ENCODE measurements at regions not wholly inside any gene's neighbourhood (a gene's known extent, or its start where the extent isn't known, plus 50 kb on each side); places are given as distances from the start of the nearest gene placed in this dataset.

GRCh38 chr3:162774613-162775100 is 1278.0 kb downstream of the OTOL1 start (continued):
- TF ChIP-seq ZNF140 (CRISPR knock-in tag; IDR thresholded peaks at IDR 0.05) (no peak), KAT2B (IDR thresholded peaks at IDR 0.05; ENCODE audit: low read depth, low read length) (no peak), RBFOX2 (IDR thresholded peaks at IDR 0.05; ENCODE audit: low read depth, low read length) (no peak), KAT8 (IDR thresholded peaks at IDR 0.05; ENCODE audit: low read depth) (no peak)

- 15% methylated on average over 3 of the region's 3 CpGs for WGBS (ENCODE audit: insufficient coverage, low coverage, missing lambda C conversion rate)
- H4K20me1 ChIP-seq (replicated peaks; ENCODE audit: control insufficient read depth, insufficient read depth, low read length): no peaks in the 10 kb centered on the region
- H3K79me2 ChIP-seq (ENCODE audit: control insufficient read depth, insufficient read depth, low read length): no peaks in the 10 kb centered on the region
- DNase-seq (ENCODE audit: extremely low read depth in 1 of 4, low spot score in 3 of 4) (no peak), FAIRE-seq (no peak), ATAC-seq (no peak)
- TF ChIP-seq RFX7 (CRISPR knock-in tag; IDR thresholded peaks at IDR 0.05) (no peak), MYC (IDR thresholded peaks at IDR 0.05; ENCODE audit: low read depth, low read length) (no peak), MYC (CRISPR knock-in tag; IDR thresholded peaks at IDR 0.05; ENCODE audit: borderline replicate concordance, low read depth) (no peak), YBX1 (IDR thresholded peaks at IDR 0.05) (no peak), U2AF1 (optimal IDR thresholded peaks at IDR 0.05; ENCODE audit: low read depth, low read length) (no peak), ZNF274 (IDR thresholded peaks at IDR 0.05; ENCODE audit: borderline replicate concordance, low read depth, low read length) (no peak), ZNF384 (IDR thresholded peaks at IDR 0.05; ENCODE audit: low read depth, low read length) (no peak), CREBBP (IDR thresholded peaks at IDR 0.05; ENCODE audit: low read depth, low read length) (no peak), PTBP1 (IDR thresholded peaks at IDR 0.05; ENCODE audit: low read depth, low read length) (no peak)
- H3K27me3 ChIP-seq (ENCODE audit: control insufficient read depth in 2 of 2, insufficient read depth in 2 of 2, low read length in 2 of 2): no peaks in the 10 kb centered on the region
- no peaks in the 10 kb centered on the region for H3K36me3 ChIP-seq (ENCODE audit: control insufficient read depth, insufficient read depth, low read length)
- H3K9ac ChIP-seq (ENCODE audit: insufficient read depth in 1 of 2, low read depth in 2 of 2, low read length in 2 of 2): no peak overlapping the region
- in situ Hi-C loops (cut with MboI): no loop called here
- H2AFZ ChIP-seq (ENCODE audit: low read depth, low read length): no peak overlapping the region
- CTCF ChIA-PET (ENCODE audit: low intra/inter-chr PET ratio): no interaction called here
- intact Hi-C loops (cut with micrococcal nuclease): no loop called here
- POLR2A ChIA-PET: no interaction called here
- H3K27ac ChIP-seq (ENCODE audit: extremely low read depth, low read depth, low read length): no peak overlapping the region
- no peaks in the 10 kb centered on the region for H3K9me3 ChIP-seq (replicated peaks; ENCODE audit: control insufficient read depth, insufficient read depth, low read depth, low read length)
- no TSS peak for BruUV-seq (replicated peaks)
- no peak overlapping the region for H3K4me2 ChIP-seq (ENCODE audit: insufficient read depth, low read length)
- no peak overlapping the region for H3K4me3 ChIP-seq
- no peaks in the 10 kb centered on the region for H3K9me1 ChIP-seq (ENCODE audit: control insufficient read depth, insufficient read depth, low read length)
- H3K4me1 ChIP-seq (replicated peaks in 1 of 2; ENCODE audit: control insufficient read depth in 2 of 2, insufficient read depth in 2 of 2, low read length in 2 of 2): no peaks in the 10 kb centered on the region
Observed at GRCh38 chr3:162776148-162776547, 1279.5 kb downstream of the OTOL1 start.
